HG03196 (cell line): ENCODE measurements at regions not wholly inside any gene's neighbourhood (a gene's known extent, or its start where the extent isn't known, plus 50 kb on each side); places are given as distances from the start of the nearest gene placed in this dataset.

Experiments
- ATAC-seq: cut with Tn5 transposase; IDR thresholded peaks from one replicate; pipeline ENCODE4 v1.9.1; 2021; ENCODE audit not compliant: unreplicated experiment

DNA sequence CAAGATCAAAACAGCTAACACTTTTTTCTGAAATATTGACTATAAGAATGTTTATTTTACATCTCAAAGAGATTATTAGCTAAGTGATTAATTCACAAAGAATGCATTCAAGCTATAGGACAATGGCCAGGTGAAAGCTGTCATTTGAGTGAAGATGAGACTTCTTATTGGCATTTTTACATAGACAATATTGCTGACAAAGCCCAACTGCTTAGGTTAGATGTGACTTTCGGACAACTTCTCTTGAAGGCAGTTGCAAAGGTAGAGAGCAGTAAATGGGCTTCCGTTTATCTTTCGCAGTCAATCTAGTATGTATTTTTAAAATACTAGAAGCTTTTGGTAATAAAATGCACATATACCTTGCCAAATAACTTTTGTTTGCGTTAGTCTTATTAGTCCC lies 1041.3 kb downstream of the AMY1C start:
- no peak for ATAC-seq

- ATAC-seq, result no peak
Measured at GRCh38 chr1:104794035-104794434, 1044.3 kb downstream of the AMY1C start.

DNA sequence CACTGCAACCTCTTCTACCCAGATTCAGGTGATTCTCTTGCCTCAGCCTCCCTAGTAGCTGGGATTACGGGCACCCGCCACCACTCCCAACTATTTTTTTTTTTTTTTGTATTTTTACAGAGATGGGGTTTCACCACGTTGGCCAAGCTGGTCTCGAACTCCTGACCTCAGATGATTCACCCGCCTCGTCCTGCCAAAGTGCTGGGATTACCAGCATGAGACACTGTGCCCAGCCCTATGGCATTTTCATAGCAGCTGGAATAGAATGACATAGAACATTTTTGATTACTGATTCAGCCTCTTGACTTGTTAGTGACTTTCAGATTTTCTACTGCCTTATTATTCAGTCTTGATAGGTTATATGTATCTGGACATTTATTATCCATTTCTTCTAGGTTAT lies 1046.2 kb downstream of the AMY1C start:
- no peak for ATAC-seq

DNA sequence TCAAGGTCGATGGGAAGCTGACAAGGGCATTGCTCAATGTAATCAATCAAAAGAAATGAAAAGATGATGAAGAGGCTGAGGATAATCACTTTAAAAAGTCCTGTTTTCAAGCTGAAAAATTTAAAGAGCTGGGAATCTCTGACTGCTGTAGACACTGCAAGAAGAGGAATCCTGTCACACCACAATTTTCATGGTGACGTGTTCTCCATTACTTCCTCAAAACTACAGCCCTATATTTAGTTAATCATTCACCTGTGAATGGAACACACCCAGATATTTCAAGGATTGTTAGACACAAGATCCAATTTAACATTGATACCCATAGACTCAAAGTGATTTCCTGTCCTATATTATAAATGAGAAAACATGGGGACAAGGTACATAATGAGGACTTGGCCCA lies 1048.3 kb downstream of the AMY1C start:
- ATAC-seq, result no peak

- ATAC-seq, result no peak
Measured at GRCh38 chr1:104801344-104801743, 1051.6 kb downstream of the AMY1C start.

- no peak for ATAC-seq
Measured at GRCh38 chr1:104804147-104804546, 1054.4 kb downstream of the AMY1C start.

DNA sequence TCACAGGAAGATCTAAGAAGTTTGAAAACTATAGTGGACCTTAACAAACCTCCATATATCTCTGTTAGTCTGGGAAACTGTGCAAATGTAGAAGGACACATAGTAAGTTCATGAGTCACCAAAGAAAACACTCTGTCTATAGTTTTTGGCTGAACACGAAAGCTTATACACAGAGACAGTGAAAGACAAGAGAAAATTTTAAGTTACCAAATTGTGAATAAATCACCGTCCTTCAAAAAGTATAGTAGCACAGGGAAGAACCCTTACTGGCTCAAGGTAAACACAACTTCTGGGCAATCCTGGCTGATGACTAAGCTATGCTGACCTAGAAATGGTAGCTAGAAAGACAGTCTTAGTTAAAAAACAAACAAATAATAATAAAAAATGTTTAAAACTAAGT lies 1057.9 kb downstream of the AMY1C start:
- no peak for ATAC-seq

DNA sequence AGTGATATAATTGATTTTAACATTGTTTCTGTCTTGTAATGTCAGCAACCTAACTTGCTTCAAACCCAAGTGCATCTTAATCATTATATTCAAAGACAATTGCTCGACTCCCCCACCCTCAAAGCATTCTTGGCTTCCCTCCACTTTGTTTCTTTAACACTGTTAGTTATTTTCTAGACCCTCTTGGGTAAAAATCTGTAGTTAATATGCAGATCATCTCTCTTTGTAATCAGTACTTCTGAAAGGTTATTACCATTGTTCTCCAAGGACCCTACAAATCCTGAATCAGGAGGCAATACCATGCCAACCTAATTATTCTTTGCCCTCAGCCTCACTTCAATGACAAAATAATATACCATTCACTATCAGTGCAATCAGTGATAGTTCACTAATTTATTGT lies 1075.7 kb downstream of the AMY1C start:
- ATAC-seq, result no peak

DNA sequence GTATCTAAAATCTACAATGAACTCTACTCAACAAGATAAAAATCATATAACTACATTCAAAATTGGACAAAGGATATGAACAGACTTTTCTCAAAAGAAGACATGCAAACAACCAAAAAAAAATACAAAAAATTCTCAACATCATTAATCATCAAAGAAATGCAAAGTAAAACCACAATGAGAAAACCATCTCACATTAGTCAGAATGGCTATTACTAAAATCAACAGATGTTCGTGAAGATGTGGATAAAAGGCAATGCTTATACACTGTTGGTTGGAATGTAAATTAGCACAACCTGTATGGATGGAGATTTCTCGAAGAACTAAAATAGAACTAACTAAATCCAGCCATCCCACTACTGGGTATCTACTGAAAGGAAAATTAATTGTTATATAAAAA lies 1080.8 kb downstream of the AMY1C start:
- ATAC-seq, result no peak

- no peak for ATAC-seq
Measured at GRCh38 chr1:104852151-104852550, 1102.5 kb downstream of the AMY1C start.

DNA sequence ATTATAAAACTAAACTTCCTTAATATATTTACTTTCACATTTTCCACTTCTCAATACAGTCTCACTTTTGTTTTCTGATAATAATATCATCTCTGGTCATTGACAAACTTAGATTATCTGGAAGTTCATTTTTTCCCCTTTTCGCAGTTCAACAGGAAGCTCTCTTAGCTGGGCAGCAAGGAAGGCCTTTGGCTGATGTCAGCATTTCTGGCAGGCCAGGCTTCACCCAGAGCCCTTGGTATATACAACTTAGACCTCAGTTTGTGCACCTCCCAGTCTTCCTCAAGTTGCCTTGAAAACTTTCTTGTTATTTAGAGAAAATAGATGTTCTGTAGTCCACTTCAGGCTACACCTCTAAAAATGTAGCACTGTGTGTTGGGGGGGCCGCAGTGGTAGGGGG lies 1103.6 kb downstream of the AMY1C start:
- ATAC-seq, result no peak

DNA sequence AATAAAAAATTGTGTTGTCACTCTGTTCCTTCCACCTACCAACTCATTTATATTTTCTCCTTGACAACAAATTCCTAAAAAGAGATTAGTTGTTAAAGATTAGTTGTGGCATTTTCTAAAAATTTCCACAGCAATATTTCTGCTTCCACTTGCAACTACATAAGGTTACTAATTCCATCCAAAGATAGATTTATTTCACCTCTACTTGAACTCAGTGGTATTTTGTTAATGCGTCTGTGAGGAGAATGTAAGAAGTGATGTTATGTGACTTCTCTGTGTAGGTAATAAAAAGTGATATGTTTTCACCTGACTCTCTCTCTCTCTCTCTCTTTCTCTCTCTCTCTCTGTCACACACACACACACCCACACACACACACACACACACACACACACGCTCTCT lies 1104.8 kb downstream of the AMY1C start:
- no peak for ATAC-seq

DNA sequence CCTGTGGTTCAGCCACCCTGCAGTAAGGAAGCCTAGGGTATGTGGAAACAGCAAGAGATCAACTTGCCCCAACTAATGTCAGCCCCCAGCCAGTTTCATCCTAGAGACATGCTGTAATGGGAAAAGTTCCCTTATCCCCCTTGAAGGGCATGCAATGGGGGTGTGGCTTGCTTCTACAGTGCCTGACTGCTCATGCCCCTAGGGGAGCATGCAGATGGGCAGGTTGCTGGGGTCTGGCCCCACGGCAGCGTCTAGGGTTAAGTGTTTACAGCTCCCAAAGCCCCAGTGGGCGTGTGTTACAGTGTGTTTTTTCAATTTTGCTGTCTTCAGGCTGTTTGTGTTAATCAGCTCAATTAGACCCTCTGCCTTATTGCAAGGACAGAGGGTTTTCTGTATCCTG lies 1105.9 kb downstream of the AMY1C start:
- no peak for ATAC-seq

GRCh38 chr1:104856091-104856490 lies 1106.4 kb downstream of the AMY1C start:
- ATAC-seq, result no peak

- ATAC-seq, result no peak
Measured at GRCh38 chr1:104856518-104856917, 1106.8 kb downstream of the AMY1C start.

DNA sequence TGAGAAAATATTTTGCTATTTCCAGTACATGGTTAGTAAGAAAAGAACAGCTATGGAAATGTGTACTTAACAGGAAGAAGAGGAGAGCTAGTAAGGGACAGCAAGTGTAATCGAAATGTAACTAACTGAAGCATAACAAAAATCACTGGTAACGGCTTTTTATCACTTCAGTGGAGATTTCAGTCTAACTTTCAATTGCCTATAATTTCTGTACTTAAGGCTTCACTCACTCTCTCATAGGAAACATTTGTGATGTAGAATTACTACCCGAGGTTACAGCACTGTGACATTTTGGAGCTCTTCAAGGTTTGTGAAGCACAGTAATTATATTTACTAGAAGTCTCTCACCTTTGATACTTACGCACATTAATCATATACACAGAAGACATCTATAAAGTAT lies 1119.1 kb downstream of the AMY1C start:
- ATAC-seq, result no peak

DNA sequence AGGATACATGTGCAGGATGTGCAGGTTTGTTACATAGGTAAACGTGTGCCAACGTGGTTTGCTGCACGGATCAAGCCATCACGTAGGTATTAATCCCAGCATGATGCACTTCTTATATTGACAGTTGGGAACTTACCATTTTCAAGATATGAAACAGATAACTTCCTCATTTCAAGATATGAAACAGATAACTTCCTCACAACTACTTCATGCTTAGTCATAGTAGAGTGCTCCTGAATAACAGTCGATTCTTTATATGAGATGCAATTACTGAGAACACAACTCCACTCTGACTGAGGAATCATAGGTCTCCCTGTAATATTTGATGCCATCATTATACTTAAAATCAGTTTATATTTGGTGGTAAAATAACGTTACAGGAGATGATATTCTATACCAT lies 1124.3 kb downstream of the AMY1C start:
- ATAC-seq, result peak; percentile 58

DNA sequence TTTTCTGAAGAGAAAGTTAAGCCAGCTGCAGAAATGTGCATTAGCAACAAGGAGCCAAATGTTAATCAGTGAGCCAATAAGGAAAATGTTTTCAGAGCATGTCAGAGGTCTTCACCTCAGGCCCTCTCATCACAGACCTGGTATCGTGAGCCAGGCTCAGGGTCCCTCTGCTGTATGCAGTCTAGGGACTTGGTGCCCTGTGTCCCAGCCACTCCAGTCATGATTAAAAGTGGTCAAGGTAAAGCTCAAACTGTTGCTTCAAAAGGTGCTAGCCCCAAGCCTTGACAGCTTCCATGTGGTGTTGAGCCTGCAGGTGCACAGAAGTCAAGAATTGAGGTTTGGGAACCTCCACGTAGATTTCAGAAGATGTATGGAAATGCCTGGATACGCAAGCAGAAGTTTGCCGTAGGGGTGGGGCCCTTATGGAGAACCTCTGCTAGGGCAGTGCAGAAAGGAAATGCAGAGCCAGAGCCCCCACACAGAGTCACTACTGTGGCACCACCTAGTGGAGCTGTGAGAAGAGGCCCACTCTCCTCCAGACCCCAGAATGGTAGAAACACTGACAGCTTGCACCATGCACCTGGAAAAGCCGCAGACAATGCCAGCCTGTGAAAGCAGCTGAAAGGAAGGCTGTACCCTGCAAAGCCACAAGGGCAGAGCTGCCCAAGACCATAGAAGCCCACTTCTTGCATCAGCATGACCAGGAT lies 1128.7 kb downstream of the AMY1C start:
- no peak for ATAC-seq

- ATAC-seq, result no peak
Measured at GRCh38 chr1:104884939-104885338, 1135.2 kb downstream of the AMY1C start.

- no peak for ATAC-seq
Measured at GRCh38 chr1:104905322-104905721, 1155.6 kb downstream of the AMY1C start.

DNA sequence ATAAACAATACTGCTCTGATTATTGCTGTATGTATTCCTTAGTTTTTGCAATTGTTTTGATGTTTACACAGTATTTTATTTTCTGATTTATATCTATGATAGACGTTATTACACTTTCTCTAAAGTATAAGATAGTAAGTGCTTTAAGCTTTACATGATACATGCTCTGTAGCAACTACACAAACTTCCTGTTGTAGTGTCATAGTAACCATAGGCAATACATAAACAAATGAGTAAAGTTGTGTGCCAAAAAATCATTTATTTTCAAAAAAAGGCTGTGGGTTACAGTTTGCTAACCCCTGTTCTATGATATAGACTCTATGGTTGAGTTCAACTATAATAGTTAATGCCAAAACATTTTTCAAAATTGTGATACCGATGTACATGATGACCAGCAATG lies 1156.4 kb downstream of the AMY1C start:
- ATAC-seq, result no peak

- ATAC-seq, result no peak
Measured at GRCh38 chr1:104919188-104919587, 1169.5 kb downstream of the AMY1C start.

DNA sequence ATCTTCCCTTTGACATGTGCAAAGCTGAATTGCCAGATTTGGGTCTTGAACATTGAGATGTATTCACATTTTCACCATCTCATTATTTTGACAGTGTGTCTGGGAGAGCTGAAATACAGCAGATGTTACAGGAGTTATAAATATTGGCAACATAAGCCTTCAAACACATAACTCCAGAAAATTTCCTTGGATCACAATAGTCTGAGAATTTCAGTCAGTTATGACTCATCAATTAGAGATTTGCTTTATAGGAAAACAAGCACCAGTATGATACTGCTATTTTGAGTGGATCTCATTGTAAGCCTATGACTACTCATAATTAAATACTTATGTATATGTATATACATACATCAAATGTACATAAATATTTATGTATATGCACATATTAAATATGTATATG lies 1171.8 kb downstream of the AMY1C start:
- ATAC-seq, result no peak
